ENCODE measurements at regions not wholly inside any gene's neighbourhood (a gene's known extent, or its start where the extent isn't known, plus 50 kb on each side); places are given as distances from the start of the nearest gene placed in this dataset.
"Not testable (repeated sequence)": the region's sequence is repeated elsewhere in the genome, so short reads cannot be mapped to it uniquely, and the experiment has no call there.

- ATAC-seq (ENCODE audit: low read depth) (no peak), DNase-seq (ENCODE audit: low spot score in 2 of 2) (no peak)
- Mint-ChIP-seq H3K4me3 (no peak overlapping the region), H3K4me1 (no peaks in the 10 kb centered on the region), H3K27ac (no peak overlapping the region), H3K36me3 (no peaks in the 10 kb centered on the region), H3K9me3 (no peaks in the 10 kb centered on the region), H3K27me3 (peaks cover 3% of the 10 kb centered on the region)
Observed at GRCh38 chr12:107377596-107378385, 284.4 kb upstream of the CRY1 start.

- no peak overlapping the region for H3K27ac Mint-ChIP-seq
- no peaks in the 10 kb centered on the region for H3K9me3 Mint-ChIP-seq
- no peak overlapping the region for H3K4me3 Mint-ChIP-seq
- H3K36me3 Mint-ChIP-seq = no peaks in the 10 kb centered on the region
- H3K4me1 Mint-ChIP-seq = no peaks in the 10 kb centered on the region
- DNase-seq (ENCODE audit: low spot score in 2 of 2) (no peak), ATAC-seq (ENCODE audit: low read depth) (no peak)
- H3K27me3 Mint-ChIP-seq = peaks cover 3% of the 10 kb centered on the region
Observed at GRCh38 chr12:107378609-107379008, 285.3 kb upstream of the CRY1 start.

- H3K27ac Mint-ChIP-seq; ATAC-seq (ENCODE audit: low read depth); H3K9me3 Mint-ChIP-seq; H3K4me1 Mint-ChIP-seq; H3K36me3 Mint-ChIP-seq; H3K4me3 Mint-ChIP-seq; DNase-seq (ENCODE audit: low spot score in 2 of 2); H3K27me3 Mint-ChIP-seq: not testable (repeated sequence)
Observed at GRCh38 chr12:107379142-107379851, 285.9 kb upstream of the CRY1 start.

GRCh38 chr12:107379852-107380567, 286.7 kb upstream of the CRY1 start:
- Mint-ChIP-seq H3K27me3 (peaks cover 3% of the 10 kb centered on the region), H3K4me3 (no peak overlapping the region), H3K36me3 (no peaks in the 10 kb centered on the region), H3K9me3 (no peaks in the 10 kb centered on the region), H3K27ac (no peak overlapping the region), H3K4me1 (no peaks in the 10 kb centered on the region)
- no peak for ATAC-seq (ENCODE audit: low read depth)
- no peak for DNase-seq (ENCODE audit: low spot score in 2 of 2)

DNA sequence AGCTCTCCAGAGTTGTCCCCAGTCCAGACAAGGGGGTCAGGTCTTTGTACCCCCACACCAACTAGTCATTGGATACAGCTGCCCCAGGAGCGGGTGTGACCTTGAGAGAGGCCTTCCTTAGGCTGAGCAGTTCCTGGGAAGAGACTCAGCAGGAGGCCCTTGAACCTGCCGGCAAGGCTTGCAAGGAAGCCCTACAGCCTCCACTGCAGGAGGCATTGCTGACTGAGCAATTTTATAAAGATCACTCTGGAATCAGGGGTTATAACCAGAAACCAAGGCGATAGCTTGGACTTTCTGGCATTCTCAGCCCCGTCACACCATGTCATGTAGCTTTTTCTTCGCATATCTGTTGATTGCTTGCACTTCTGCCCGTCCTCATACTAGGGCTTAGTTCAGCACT, 291.3 kb upstream of the CRY1 start:
- peaks cover 2% of the 10 kb centered on the region for H3K4me1 Mint-ChIP-seq
- ATAC-seq (ENCODE audit: low read depth) (no peak), DNase-seq (ENCODE audit: low spot score in 2 of 2) (no peak)
- H3K27ac Mint-ChIP-seq = no peak overlapping the region
- H3K36me3 Mint-ChIP-seq = peaks cover 1% of the 10 kb centered on the region
- no peak overlapping the region for H3K4me3 Mint-ChIP-seq
- peaks cover 4% of the 10 kb centered on the region for H3K27me3 Mint-ChIP-seq
- H3K9me3 Mint-ChIP-seq = peaks cover 4% of the 10 kb centered on the region

GRCh38 chr12:107385509-107385908, 292.2 kb upstream of the CRY1 start:
- DNase-seq (ENCODE audit: low spot score in 2 of 2) (no peak), ATAC-seq (ENCODE audit: low read depth) (no peak)
- Mint-ChIP-seq H3K9me3 (peaks cover 6% of the 10 kb centered on the region), H3K27me3 (peaks cover 6% of the 10 kb centered on the region), H3K4me1 (peaks cover 2% of the 10 kb centered on the region), H3K36me3 (peaks cover 3% of the 10 kb centered on the region), H3K4me3 (no peak overlapping the region), H3K27ac (no peak overlapping the region)

DNA sequence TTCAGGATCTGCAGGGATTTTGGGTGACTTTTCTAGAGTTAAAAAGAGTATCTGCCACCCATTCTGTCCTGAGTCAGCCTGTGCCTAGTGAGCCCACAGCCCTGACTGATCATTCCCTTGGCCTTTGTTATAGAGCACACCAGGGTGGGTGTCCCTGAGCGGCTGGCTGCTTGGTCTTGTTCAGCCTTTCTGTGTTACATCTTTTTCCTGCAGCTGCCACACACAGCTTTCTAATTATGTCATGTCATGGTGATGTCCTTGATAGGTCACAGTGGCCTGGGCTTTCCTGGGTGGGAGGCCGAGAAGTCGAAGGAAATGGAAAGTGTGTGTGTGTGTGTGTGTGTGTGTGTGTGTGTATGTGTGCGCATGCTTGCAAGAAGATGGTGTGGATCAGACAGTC, 293.2 kb upstream of the CRY1 start:
- no peak overlapping the region for H3K4me3 Mint-ChIP-seq
- H3K27ac Mint-ChIP-seq = no peak overlapping the region
- H3K36me3 Mint-ChIP-seq = peaks cover 3% of the 10 kb centered on the region
- ATAC-seq (ENCODE audit: low read depth) (no peak), DNase-seq (ENCODE audit: low spot score in 2 of 2) (no peak)
- H3K4me1 Mint-ChIP-seq = peaks cover 2% of the 10 kb centered on the region
- peaks cover 8% of the 10 kb centered on the region for H3K27me3 Mint-ChIP-seq
- H3K9me3 Mint-ChIP-seq = peaks cover 6% of the 10 kb centered on the region

GRCh38 chr12:107388263-107388662, 294.9 kb upstream of the CRY1 start:
- no peak overlapping the region for H3K4me3 Mint-ChIP-seq
- peaks cover 6% of the 10 kb centered on the region for H3K9me3 Mint-ChIP-seq
- no peak for DNase-seq (ENCODE audit: low spot score in 2 of 2)
- H3K36me3 Mint-ChIP-seq = peaks cover 3% of the 10 kb centered on the region
- peaks cover 2% of the 10 kb centered on the region for H3K4me1 Mint-ChIP-seq
- H3K27me3 Mint-ChIP-seq = peaks cover 12% of the 10 kb centered on the region
- ATAC-seq (ENCODE audit: low read depth) = no peak
- no peak overlapping the region for H3K27ac Mint-ChIP-seq

GRCh38 chr12:107390414-107390813, 295.2 kb upstream of the PWP1 start:
- ATAC-seq (ENCODE audit: low read depth) = no peak
- H3K36me3 Mint-ChIP-seq = peaks cover 3% of the 10 kb centered on the region
- H3K27ac Mint-ChIP-seq = no peak overlapping the region
- DNase-seq (ENCODE audit: low spot score in 2 of 2) = no peak
- peaks cover 12% of the 10 kb centered on the region for H3K27me3 Mint-ChIP-seq
- no peak overlapping the region for H3K4me3 Mint-ChIP-seq
- H3K4me1 Mint-ChIP-seq = peaks cover 2% of the 10 kb centered on the region
- peaks cover 6% of the 10 kb centered on the region for H3K9me3 Mint-ChIP-seq

DNA sequence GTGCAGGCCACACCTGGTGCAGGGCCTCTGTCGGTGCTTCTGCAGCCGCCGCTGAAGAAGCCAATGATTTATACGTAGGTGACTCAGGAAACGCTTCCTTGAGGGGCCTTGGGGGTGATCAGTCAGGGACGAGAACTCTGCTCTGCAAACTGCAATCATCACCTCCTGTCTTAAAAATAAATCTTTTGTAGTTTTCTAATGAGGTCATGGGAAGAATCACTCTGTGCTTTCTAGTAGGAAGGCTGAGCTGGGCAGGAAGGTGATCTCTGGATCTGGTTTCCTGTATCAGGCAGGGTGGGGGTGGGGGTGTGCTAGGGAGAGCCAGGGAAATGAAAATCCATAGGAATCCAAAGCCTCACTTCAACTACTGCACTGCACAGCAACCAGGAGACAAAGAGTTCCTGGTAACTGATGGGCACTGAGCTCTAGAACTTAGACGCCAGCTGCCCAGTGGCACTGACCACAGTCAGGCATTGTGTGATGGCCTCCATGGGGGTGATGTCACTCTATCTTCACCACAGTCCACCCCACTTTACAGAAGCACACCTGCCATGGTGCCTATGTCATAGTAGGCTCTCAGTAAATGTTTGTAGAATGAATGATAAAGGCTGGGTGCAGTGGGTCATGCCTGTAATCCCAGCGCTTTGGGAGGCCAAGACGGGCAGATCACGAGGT, 292.4 kb upstream of the PWP1 start:
- ATAC-seq (ENCODE audit: low read depth) = no peak
- H3K36me3 Mint-ChIP-seq = peaks cover 3% of the 10 kb centered on the region
- H3K4me1 Mint-ChIP-seq = no peaks in the 10 kb centered on the region
- no peak for DNase-seq (ENCODE audit: low spot score in 2 of 2)
- peaks cover 6% of the 10 kb centered on the region for H3K9me3 Mint-ChIP-seq
- peaks cover 14% of the 10 kb centered on the region for H3K27me3 Mint-ChIP-seq
- no peak overlapping the region for H3K4me3 Mint-ChIP-seq
- no peak overlapping the region for H3K27ac Mint-ChIP-seq

GRCh38 chr12:107394693-107395092, 290.9 kb upstream of the PWP1 start:
- peaks cover 10% of the 10 kb centered on the region for H3K27me3 Mint-ChIP-seq
- H3K36me3 Mint-ChIP-seq = peaks cover 2% of the 10 kb centered on the region
- H3K4me3 Mint-ChIP-seq = no peak overlapping the region
- peaks cover 2% of the 10 kb centered on the region for H3K9me3 Mint-ChIP-seq
- H3K27ac Mint-ChIP-seq = no peak overlapping the region
- H3K4me1 Mint-ChIP-seq = no peaks in the 10 kb centered on the region
- DNase-seq (ENCODE audit: low spot score in 2 of 2) = no peak
- no peak for ATAC-seq (ENCODE audit: low read depth)

DNA sequence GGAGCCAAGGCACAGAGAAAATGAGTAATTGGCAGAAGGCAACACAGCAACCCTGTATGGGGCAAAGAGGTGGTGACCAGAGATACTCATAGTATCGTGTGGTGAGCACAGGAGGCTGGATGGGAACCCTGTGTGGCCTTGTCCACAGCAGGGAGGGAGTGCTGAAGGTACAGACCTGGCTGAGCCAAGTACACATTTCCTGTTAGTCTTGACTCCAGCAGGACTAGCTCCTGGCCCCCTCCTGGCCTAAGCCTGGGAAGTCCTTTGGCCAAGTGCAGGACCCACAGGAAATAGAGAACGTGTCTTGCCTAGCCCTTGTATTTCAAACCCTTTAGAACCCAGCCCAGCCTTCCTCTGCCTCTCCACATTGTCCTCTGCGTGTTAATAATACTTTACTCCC, 289.8 kb upstream of the PWP1 start:
- no peaks in the 10 kb centered on the region for H3K9me3 Mint-ChIP-seq
- no peak for ATAC-seq (ENCODE audit: low read depth)
- H3K4me1 Mint-ChIP-seq = no peaks in the 10 kb centered on the region
- H3K36me3 Mint-ChIP-seq = no peaks in the 10 kb centered on the region
- peaks cover 12% of the 10 kb centered on the region for H3K27me3 Mint-ChIP-seq
- H3K4me3 Mint-ChIP-seq = no peak overlapping the region
- DNase-seq (ENCODE audit: low spot score in 2 of 2) = no peak
- H3K27ac Mint-ChIP-seq = no peak overlapping the region

DNA sequence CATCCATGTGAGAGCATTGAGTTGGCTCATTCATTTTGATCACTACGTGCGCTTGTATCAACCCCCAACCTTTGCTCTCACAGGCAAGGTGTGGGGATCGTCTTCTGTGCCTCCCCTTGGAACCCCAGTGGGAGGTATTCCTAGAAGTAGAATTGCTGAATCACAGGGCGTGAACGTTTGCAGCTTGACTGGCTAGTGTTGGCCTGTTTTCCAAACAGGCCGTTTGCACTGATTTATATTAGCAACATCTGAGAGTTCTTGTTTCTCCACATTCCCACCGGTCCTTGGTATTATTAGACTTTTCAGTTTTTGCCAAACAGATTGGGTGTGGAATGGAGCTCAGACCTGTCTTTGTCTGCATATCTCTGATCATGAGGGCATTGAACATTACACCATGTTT, 288.6 kb upstream of the PWP1 start:
- Mint-ChIP-seq H3K27me3 (peaks cover 8% of the 10 kb centered on the region), H3K27ac (no peak overlapping the region), H3K36me3 (no peaks in the 10 kb centered on the region), H3K4me1 (no peaks in the 10 kb centered on the region), H3K4me3 (no peak overlapping the region), H3K9me3 (no peaks in the 10 kb centered on the region)
- DNase-seq (ENCODE audit: low spot score in 2 of 2) (no peak), ATAC-seq (ENCODE audit: low read depth) (no peak)
